ENCODE measurements at regions not wholly inside any gene's neighbourhood (a gene's known extent, or its start where the extent isn't known, plus 50 kb on each side); places are given as distances from the start of the nearest gene placed in this dataset.

DNA sequence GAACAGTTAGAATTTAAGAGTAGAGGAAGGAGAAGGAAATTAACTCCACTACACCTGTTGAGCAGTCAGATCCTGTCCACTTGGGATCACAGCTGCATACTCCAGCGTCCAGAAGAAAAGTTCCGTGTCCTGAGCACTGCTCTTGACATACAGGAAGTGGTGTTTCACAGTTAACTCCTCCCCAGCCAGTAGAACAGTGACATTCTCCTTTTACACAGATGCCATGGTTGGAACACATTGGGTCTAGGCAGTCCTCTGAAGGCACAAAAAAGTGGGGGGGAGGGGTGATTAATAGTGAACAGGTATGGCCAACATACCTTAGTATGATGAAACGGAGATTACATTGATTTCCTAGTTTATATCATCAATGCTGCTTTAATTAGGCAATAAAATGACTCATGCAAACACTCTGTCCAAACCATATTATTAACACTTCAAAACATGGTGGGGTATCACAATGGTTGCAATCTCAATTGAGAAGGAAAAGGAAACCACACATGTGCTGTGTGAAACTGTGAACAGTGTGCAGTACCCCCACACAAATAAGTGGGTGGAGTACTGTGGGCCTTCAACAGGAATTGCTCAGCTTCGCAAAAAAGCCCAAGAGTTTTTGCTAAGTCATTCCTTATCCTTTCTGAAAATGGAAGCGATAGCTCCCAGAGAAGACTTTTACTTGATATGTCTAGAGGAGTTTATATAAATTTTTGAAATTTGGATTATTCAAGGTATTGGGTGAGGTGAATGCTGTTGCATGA lies 295.6 kb downstream of the SH2D1A start:
- intact Hi-C loops (cut with DNase I, micrococcal nuclease): no loop called here
- no peak overlapping the region for H3K4me3 Mint-ChIP-seq
- Histone ChIP-seq H3K27ac (ENCODE audit: low read depth in 1 of 2, low read length in 2 of 2) (no peak overlapping the region), H3K9me3 (ENCODE audit: control insufficient read depth in 1 of 2, insufficient read depth in 1 of 2, low read length in 2 of 2) (no peaks in the 10 kb centered on the region), H3K4me1 (ENCODE audit: insufficient read depth, low read length) (no peaks in the 10 kb centered on the region), H3K36me3 (ENCODE audit: insufficient read depth, low read length) (no peaks in the 10 kb centered on the region), H3K27me3 (ENCODE audit: control insufficient read depth in 1 of 2, insufficient read depth in 2 of 2, low read length in 2 of 2) (no peaks in the 10 kb centered on the region), H3K4me3 (ENCODE audit: low read length) (no peak overlapping the region)
- ChIA-PET CTCF (no interaction called here), POLR2A (no interaction called here)
- H3K9me3 Mint-ChIP-seq: no peaks in the 10 kb centered on the region
- no peak overlapping the region for H3K27ac Mint-ChIP-seq
- no peaks in the 10 kb centered on the region for H3K27me3 Mint-ChIP-seq
- TF ChIP-seq, protein P1, sequence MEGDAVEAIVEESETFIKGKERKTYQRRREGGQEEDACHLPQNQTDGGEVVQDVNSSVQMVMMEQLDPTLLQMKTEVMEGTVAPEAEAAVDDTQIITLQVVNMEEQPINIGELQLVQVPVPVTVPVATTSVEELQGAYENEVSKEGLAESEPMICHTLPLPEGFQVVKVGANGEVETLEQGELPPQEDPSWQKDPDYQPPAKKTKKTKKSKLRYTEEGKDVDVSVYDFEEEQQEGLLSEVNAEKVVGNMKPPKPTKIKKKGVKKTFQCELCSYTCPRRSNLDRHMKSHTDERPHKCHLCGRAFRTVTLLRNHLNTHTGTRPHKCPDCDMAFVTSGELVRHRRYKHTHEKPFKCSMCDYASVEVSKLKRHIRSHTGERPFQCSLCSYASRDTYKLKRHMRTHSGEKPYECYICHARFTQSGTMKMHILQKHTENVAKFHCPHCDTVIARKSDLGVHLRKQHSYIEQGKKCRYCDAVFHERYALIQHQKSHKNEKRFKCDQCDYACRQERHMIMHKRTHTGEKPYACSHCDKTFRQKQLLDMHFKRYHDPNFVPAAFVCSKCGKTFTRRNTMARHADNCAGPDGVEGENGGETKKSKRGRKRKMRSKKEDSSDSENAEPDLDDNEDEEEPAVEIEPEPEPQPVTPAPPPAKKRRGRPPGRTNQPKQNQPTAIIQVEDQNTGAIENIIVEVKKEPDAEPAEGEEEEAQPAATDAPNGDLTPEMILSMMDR (IDR thresholded peaks at IDR 0.05): no peak
- peak in 1 of 14 experiments; percentile 50 for DNase-seq
- H3K36me3 Mint-ChIP-seq (ENCODE audit: low read depth): peaks cover 18% of the 10 kb centered on the region
- ATAC-seq (ENCODE audit: poor library complexity): no peak
- H3K4me1 Mint-ChIP-seq (ENCODE audit: low read depth): no peaks in the 10 kb centered on the region

DNA sequence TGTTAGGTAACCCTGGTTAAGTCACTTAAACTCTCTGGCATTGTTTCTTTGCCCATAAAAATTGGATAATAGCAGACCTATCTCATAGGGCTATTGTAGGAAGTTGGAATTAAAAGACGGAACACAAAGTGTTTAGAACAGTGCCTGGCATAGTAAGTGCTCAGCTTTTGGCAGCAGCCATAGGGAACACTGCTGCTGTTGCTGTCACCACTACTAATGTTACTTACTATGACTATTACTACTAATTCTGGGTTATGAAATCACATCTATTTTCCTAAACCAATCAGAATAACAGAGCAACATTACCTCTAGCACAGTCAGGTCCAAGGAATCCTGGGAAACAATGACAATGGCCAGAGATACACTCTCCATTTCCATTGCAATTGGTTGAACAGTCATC lies 300.0 kb downstream of the SH2D1A start:
- no peaks in the 10 kb centered on the region for H3K9me3 Mint-ChIP-seq
- H3K4me3 ChIP-seq (ENCODE audit: low read length): no peak overlapping the region
- no peak overlapping the region for H3K27ac ChIP-seq (ENCODE audit: low read depth in 1 of 2, low read length in 2 of 2)
- intact Hi-C loops (cut with DNase I, micrococcal nuclease): no loop called here
- no peaks in the 10 kb centered on the region for H3K27me3 ChIP-seq (ENCODE audit: control insufficient read depth in 1 of 2, insufficient read depth in 2 of 2, low read length in 2 of 2)
- DNase-seq: no peak
- CTCF ChIA-PET: no interaction called here
- TF ChIP-seq, protein P1 (IDR thresholded peaks at IDR 0.05): no peak
- H3K4me3 Mint-ChIP-seq: no peak overlapping the region
- no peaks in the 10 kb centered on the region for H3K36me3 ChIP-seq (ENCODE audit: insufficient read depth, low read length)
- H3K4me1 Mint-ChIP-seq (ENCODE audit: low read depth): no peaks in the 10 kb centered on the region
- H3K4me1 ChIP-seq (ENCODE audit: insufficient read depth, low read length): no peaks in the 10 kb centered on the region
- peaks cover 9% of the 10 kb centered on the region for H3K36me3 Mint-ChIP-seq (ENCODE audit: low read depth)
- no peak for ATAC-seq (ENCODE audit: poor library complexity)
- no peaks in the 10 kb centered on the region for H3K27me3 Mint-ChIP-seq
- POLR2A ChIA-PET: no interaction called here
- no peaks in the 10 kb centered on the region for H3K9me3 ChIP-seq (ENCODE audit: control insufficient read depth in 1 of 2, insufficient read depth in 1 of 2, low read length in 2 of 2)
- no peak overlapping the region for H3K27ac Mint-ChIP-seq

DNA sequence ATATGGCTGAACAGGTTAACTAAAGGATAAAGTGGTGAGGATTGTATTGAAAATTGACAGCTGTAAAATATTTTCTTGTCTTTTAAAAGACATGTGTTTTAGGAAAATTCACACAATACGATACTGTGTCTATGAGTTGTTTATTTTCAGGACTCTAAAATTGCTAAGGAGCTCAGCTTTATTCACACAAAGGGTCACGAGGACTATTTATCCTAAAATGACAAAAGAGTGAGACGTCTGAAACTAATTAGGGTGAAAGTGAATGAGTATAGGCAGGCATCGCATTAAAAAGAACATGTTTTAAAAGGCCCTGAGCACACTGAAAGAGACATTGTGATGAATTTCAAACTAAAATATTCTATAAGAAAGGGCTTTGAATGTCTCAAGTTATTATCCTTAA lies 304.7 kb downstream of the SH2D1A start:
- Histone ChIP-seq H3K27ac (ENCODE audit: low read depth in 1 of 2, low read length in 2 of 2) (no peak overlapping the region), H3K27me3 (ENCODE audit: control insufficient read depth in 1 of 2, insufficient read depth in 2 of 2, low read length in 2 of 2) (no peaks in the 10 kb centered on the region), H3K9me3 (ENCODE audit: control insufficient read depth in 1 of 2, insufficient read depth in 1 of 2, low read length in 2 of 2) (no peaks in the 10 kb centered on the region), H3K4me1 (ENCODE audit: insufficient read depth, low read length) (no peaks in the 10 kb centered on the region), H3K36me3 (ENCODE audit: insufficient read depth, low read length) (no peaks in the 10 kb centered on the region), H3K4me3 (ENCODE audit: low read length) (no peak overlapping the region)
- ChIA-PET CTCF (no interaction called here), POLR2A (no interaction called here)
- intact Hi-C loops (cut with DNase I, micrococcal nuclease): no loop called here
- Mint-ChIP-seq H3K9me3 (no peaks in the 10 kb centered on the region), H3K27me3 (no peaks in the 10 kb centered on the region), H3K27ac (no peak overlapping the region), H3K36me3 (ENCODE audit: low read depth) (no peaks in the 10 kb centered on the region), H3K4me1 (ENCODE audit: low read depth) (no peaks in the 10 kb centered on the region), H3K4me3 (no peak overlapping the region)
- ATAC-seq (ENCODE audit: poor library complexity) (no peak), DNase-seq (no peak)
- TF ChIP-seq, protein P1 (IDR thresholded peaks at IDR 0.05): no peak
